Mesendoderm (in vitro differentiated cells): ENCODE measurements at regions not wholly inside any gene's neighbourhood (a gene's known extent, or its start where the extent isn't known, plus 50 kb on each side); places are given as distances from the start of the nearest gene placed in this dataset.

Experiments used
- DNase-seq: peaks from one replicate; pipeline ENCODE4 v3.0.0; 2013
- H2AK5ac ChIP-seq: 2 replicates; pipeline ENCODE4 v1.6.1; 2013; ENCODE audit warnings: low read length, inconsistent platforms
- H2BK120ac ChIP-seq: 2 replicates; pipeline ENCODE4 v1.6.1; 2013; ENCODE audit warnings: low read depth, mild to moderate bottlenecking, low read length, moderate library complexity, mixed read lengths
- H2BK15ac ChIP-seq: replicated peaks from 2 replicates; pipeline ENCODE4 v1.6.1; 2013; ENCODE audit warnings: low read depth, mild to moderate bottlenecking, moderate library complexity
- H2BK5ac ChIP-seq: 2 replicates; pipeline ENCODE4 v1.6.1; 2013; ENCODE audit warnings: low read length, inconsistent platforms
- H3K18ac ChIP-seq: 2 replicates; pipeline ENCODE4 v1.6.1; 2013; ENCODE audit warnings: mild to moderate bottlenecking, low read length, mixed read lengths
- H3K23ac ChIP-seq: one replicate; pipeline ENCODE4 v1.6.1; 2013; ENCODE audit warnings: low read length
- H3K27ac ChIP-seq: 2 replicates; pipeline ENCODE4 v1.5.1; 2013; ENCODE audit warnings: low read depth, mild to moderate bottlenecking, inconsistent platforms, low read length, moderate library complexity
- H3K27me3 ChIP-seq: 2 replicates; pipeline ENCODE4 v1.6.1; 2013; ENCODE audit warnings: low read length, control low read depth, mild to moderate bottlenecking, inconsistent platforms; ENCODE audit not compliant: insufficient read depth, poor library complexity
- H3K36me3 ChIP-seq: 2 replicates; pipeline ENCODE4 v1.6.1; 2013; ENCODE audit warnings: low read length, inconsistent platforms; ENCODE audit not compliant: control insufficient read depth, insufficient read depth
- H3K4ac ChIP-seq: one replicate; pipeline ENCODE4 v1.6.1; 2013; ENCODE audit warnings: low read depth, mild to moderate bottlenecking, low read length, moderate library complexity
- H3K4me1 ChIP-seq: 2 replicates; pipeline ENCODE4 v1.6.1; 2013; ENCODE audit warnings: low read depth, low read length, inconsistent platforms; ENCODE audit not compliant: control insufficient read depth
- H3K4me2 ChIP-seq: 2 replicates; pipeline ENCODE4 v1.6.1; 2013; ENCODE audit warnings: low read length
- H3K4me3 ChIP-seq: 2 replicates; pipeline ENCODE4 v1.5.1; 2013; ENCODE audit warnings: mild to moderate bottlenecking, low read length
- H3K56ac ChIP-seq: one replicate; pipeline ENCODE4 v1.6.1; 2013; ENCODE audit warnings: low read length
- H3K79me1 ChIP-seq: 2 replicates; pipeline ENCODE4 v1.6.1; 2013; ENCODE audit warnings: low read length, inconsistent platforms
- H3K79me2 ChIP-seq: 2 replicates; pipeline ENCODE4 v1.6.1; 2013; ENCODE audit warnings: mild to moderate bottlenecking, low read length; ENCODE audit not compliant: control insufficient read depth, insufficient read depth
- H3K9ac ChIP-seq: 2 replicates; pipeline ENCODE4 v1.6.1; 2013; ENCODE audit warnings: low read length, inconsistent platforms
- H4K5ac ChIP-seq: one replicate; pipeline ENCODE4 v1.6.1; 2013; ENCODE audit warnings: low read length
- H4K8ac ChIP-seq: one replicate; pipeline ENCODE4 v1.6.1; 2013; ENCODE audit warnings: low read depth, mild to moderate bottlenecking, control low read depth, low read length, moderate library complexity
- WGBS: extraction: QIAGEN DNeasy Blood & Tissue Kit; methylation state at CpG from one replicate; pipeline ENCODE4 v1.1.7; 2013; ENCODE audit warnings: low lambda C conversion rate, missing lambda C conversion rate; ENCODE audit not compliant: insufficient coverage; ENCODE audit errors: extremely low coverage; 5-methylcytosine and 5-hydroxymethylcytosine counted together

GRCh38 chr2:71945603-71945959 is 202.1 kb downstream of the CYP26B1 start:
- Histone ChIP-seq H3K4me2 (no peak overlapping the region), H2BK15ac (no peak overlapping the region), H3K4me1 (peaks cover 6% of the 10 kb centered on the region), H3K9ac (no peak overlapping the region), H2BK5ac (no peak overlapping the region), H3K79me1 (no peaks in the 10 kb centered on the region), H3K18ac (no peak overlapping the region), H3K79me2 (no peaks in the 10 kb centered on the region), H4K5ac (no peak overlapping the region), H3K4me3 (no peak overlapping the region), H3K56ac (no peak overlapping the region), H3K4ac (no peak overlapping the region), H3K23ac (no peak overlapping the region), H3K36me3 (no peaks in the 10 kb centered on the region), H2AK5ac (no peak overlapping the region), H4K8ac (no peak overlapping the region), H3K27me3 (no peaks in the 10 kb centered on the region), H2BK120ac (no peak overlapping the region), H3K27ac (no peak overlapping the region)
- WGBS = no CpG with 5 or more reads among the region's 8 CpGs
- no peak for DNase-seq

DNA sequence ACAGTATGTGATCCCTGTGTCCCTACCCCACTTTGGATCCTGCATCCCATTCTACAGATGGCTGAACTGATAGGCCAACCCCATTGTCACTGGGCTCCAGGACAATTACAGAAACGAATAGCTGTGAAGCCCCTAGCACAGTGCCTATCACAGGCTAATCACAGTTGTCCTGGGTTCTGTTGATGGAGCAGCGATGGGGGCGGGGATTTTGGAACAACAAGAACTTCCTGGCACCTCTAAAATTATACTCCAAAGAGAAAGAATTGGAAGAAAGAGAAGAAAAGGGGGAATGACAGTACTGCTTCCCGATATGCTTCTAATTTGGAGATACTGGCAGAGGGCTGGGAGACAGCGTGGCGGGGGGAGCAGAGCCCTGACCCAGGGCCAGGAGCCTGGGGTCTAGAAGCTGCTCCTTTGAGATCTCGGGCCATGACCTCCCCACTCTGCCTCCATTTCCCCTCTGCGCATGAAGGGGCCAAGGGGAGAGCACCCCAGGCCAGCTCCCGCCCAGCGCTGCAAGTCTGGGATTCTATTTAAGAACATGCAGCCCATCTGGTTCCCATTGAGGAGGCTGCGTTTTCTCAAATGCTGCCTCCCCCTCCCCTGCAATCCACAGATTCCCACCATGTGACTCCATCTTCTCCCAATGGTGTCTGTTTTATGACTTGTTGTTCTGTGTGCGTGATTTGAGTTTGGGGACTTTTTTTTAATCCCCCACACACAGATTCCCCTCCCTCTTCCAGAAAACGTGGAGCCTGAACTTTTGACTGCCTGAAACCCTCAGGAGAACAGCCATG is 202.7 kb downstream of the CYP26B1 start:
- no peak overlapping the region for H3K18ac ChIP-seq
- no peak overlapping the region for H4K8ac ChIP-seq
- no peak overlapping the region for H4K5ac ChIP-seq
- no peaks in the 10 kb centered on the region for H3K79me2 ChIP-seq
- H3K4me2 ChIP-seq = no peak overlapping the region
- H2BK5ac ChIP-seq = no peak overlapping the region
- no peak overlapping the region for H2BK15ac ChIP-seq
- no peak overlapping the region for H3K9ac ChIP-seq
- WGBS = no CpG with 5 or more reads among the region's 13 CpGs
- DNase-seq = no peak
- H3K4me1 ChIP-seq = peaks cover 6% of the 10 kb centered on the region
- no peak overlapping the region for H2BK120ac ChIP-seq
- no peak overlapping the region for H2AK5ac ChIP-seq
- H3K4me3 ChIP-seq = no peak overlapping the region
- no peaks in the 10 kb centered on the region for H3K79me1 ChIP-seq
- H3K27ac ChIP-seq = no peak overlapping the region
- H3K23ac ChIP-seq = no peak overlapping the region
- no peak overlapping the region for H3K56ac ChIP-seq
- no peak overlapping the region for H3K4ac ChIP-seq
- H3K36me3 ChIP-seq = no peaks in the 10 kb centered on the region
- no peaks in the 10 kb centered on the region for H3K27me3 ChIP-seq

DNA sequence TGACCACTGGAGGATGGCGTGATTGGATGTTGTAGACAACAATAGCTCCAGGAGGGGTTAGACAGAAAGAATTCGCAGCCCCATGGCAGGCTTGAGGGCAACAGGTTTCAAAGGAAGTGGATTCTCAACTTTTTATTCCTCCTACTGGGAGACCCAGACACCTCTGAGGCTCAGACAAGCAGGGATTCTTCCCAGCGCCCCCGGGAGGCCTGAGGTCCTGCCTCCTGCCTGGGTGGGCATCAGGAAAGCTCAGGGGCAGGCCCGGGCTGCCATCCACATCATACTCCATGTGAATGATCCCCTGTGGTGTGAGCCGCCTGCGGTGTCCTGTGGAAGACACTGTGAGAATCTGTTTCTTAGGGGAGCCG is 203.5 kb downstream of the CYP26B1 start:
- H2AK5ac ChIP-seq = no peak overlapping the region
- no CpG with 5 or more reads among the region's 8 CpGs for WGBS
- no peak overlapping the region for H3K27ac ChIP-seq
- peaks cover 6% of the 10 kb centered on the region for H3K4me1 ChIP-seq
- no peak overlapping the region for H3K4me2 ChIP-seq
- no peak overlapping the region for H2BK15ac ChIP-seq
- no peak overlapping the region for H3K4me3 ChIP-seq
- H3K79me1 ChIP-seq = no peaks in the 10 kb centered on the region
- H2BK5ac ChIP-seq = no peak overlapping the region
- H3K18ac ChIP-seq = no peak overlapping the region
- no peak overlapping the region for H4K8ac ChIP-seq
- H3K79me2 ChIP-seq = no peaks in the 10 kb centered on the region
- H3K9ac ChIP-seq = no peak overlapping the region
- H3K27me3 ChIP-seq = no peaks in the 10 kb centered on the region
- H3K36me3 ChIP-seq = no peaks in the 10 kb centered on the region
- no peak overlapping the region for H4K5ac ChIP-seq
- H3K56ac ChIP-seq = no peak overlapping the region
- H3K23ac ChIP-seq = no peak overlapping the region
- peak; percentile 42 for DNase-seq
- H3K4ac ChIP-seq = no peak overlapping the region
- no peak overlapping the region for H2BK120ac ChIP-seq

DNA sequence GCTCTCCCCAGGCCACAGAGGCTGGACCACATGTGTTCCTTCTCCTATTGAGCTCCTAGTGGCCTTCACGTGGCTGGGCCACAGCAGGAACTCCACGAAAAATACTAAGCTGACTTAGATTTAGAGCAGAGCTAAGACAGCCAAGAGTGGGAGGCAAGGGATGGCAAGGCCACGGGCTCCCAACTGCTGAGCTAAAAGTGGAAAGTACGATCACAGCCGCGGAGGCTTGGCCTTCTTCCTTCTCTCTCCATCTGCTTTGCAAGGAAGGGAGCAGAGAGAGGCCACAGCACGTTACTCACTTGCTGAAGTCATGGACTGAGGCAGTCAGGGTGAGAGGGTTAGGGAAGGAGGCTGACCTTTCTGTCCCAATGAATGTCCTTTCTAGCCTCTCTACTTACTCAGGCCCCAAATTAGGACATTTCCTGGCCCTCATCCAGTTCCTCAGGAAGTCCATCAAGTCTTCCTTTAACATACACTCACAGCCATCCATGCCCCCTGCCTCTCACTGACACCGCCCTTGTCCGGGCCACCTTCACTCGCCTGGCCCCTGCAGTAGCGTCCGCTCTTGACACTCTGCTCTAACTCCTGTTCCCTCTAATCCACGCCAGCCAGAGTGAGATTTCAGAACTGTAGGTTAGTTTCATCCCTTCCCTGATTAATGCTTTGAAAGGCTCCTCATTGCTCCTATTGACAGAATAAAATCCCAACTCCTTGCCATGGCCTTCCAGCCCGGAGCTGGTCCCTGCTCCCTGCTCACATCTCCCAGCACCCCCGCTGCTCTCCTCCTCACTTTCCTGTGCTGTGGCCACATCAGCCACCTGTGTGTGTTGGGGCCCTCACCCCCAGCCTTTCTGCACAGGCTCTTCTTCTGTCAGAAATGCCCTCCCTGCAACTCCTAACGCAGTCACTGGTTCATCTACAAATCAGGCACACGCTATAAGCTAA is 204.2 kb downstream of the CYP26B1 start:
- WGBS = no CpG with 5 or more reads among the region's 17 CpGs
- H3K79me2 ChIP-seq = no peaks in the 10 kb centered on the region
- no peaks in the 10 kb centered on the region for H3K79me1 ChIP-seq
- DNase-seq = no peak
- H3K4me3 ChIP-seq = no peak overlapping the region
- no peak overlapping the region for H2BK120ac ChIP-seq
- H2BK5ac ChIP-seq = no peak overlapping the region
- H3K9ac ChIP-seq = no peak overlapping the region
- no peaks in the 10 kb centered on the region for H3K36me3 ChIP-seq
- H3K4me2 ChIP-seq = no peak overlapping the region
- H4K8ac ChIP-seq = no peak overlapping the region
- no peak overlapping the region for H2AK5ac ChIP-seq
- peaks cover 6% of the 10 kb centered on the region for H3K4me1 ChIP-seq
- no peak overlapping the region for H3K4ac ChIP-seq
- H3K27me3 ChIP-seq = no peaks in the 10 kb centered on the region
- H3K18ac ChIP-seq = no peak overlapping the region
- no peak overlapping the region for H3K23ac ChIP-seq
- no peak overlapping the region for H2BK15ac ChIP-seq
- no peak overlapping the region for H3K56ac ChIP-seq
- H4K5ac ChIP-seq = no peak overlapping the region
- no peak overlapping the region for H3K27ac ChIP-seq

DNA sequence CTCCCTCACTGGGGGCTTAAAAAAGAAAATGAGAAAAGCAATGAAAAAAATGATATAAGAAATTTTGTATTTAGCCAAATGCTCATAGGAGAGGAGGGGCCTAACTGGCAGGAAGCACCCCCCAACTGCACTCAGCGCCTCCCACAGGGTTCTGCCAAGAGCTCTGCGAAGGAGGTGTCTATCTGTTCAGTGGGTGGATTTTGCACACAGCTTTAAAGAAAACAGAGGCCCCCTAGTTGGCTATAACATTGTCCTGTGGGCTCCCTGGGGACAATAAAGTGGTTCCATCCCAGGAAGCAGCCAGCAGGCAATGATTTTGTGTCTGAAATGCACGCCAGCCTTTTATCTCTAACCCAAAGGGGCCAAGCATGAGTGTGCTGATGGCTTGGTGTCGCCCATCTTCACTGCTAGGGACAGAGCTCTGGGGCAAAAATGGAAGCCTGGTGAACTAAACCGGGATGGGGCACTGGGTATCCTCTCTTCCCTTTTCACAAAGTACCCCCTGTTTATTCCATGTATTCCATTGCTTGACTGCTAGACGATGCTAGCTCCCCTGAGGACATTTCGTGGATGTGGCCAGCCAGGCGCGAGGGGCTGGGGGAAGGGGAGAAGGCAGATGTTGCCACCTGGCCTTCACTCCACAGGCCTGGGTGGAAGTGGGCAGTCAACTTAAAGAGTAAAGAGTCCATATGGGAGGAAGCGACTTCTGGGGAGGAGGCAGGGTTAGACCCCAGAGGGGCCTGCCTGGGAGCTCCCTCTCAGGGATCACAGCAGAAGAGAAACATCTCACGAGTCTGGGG is 205.7 kb downstream of the CYP26B1 start:
- Histone ChIP-seq H2BK120ac (no peak overlapping the region), H2BK15ac (no peak overlapping the region), H3K23ac (no peak overlapping the region), H3K18ac (no peak overlapping the region), H3K9ac (no peak overlapping the region), H2AK5ac (no peak overlapping the region), H3K27ac (no peak overlapping the region), H3K4ac (no peak overlapping the region), H3K27me3 (no peaks in the 10 kb centered on the region), H3K4me1 (peaks cover 6% of the 10 kb centered on the region), H4K5ac (no peak overlapping the region), H2BK5ac (no peak overlapping the region), H3K36me3 (no peaks in the 10 kb centered on the region), H4K8ac (no peak overlapping the region), H3K4me3 (no peak overlapping the region), H3K79me2 (no peaks in the 10 kb centered on the region), H3K79me1 (no peaks in the 10 kb centered on the region), H3K4me2 (no peak overlapping the region), H3K56ac (no peak overlapping the region)
- DNase-seq = no peak
- no CpG with 5 or more reads among the region's 11 CpGs for WGBS
